GM18520 (cell line): ENCODE measurements at regions not wholly inside any gene's neighbourhood (a gene's known extent, or its start where the extent isn't known, plus 50 kb on each side); places are given as distances from the start of the nearest gene placed in this dataset.

Source experiments
- ATAC-seq: cut with Tn5 transposase; IDR thresholded peaks from one replicate; pipeline ENCODE4 v1.9.1; 2021; ENCODE audit not compliant: unreplicated experiment

GRCh38 chr7:25893436-25893835 lies 258.6 kb upstream of the NFE2L3 start:
- no peak for ATAC-seq

GRCh38 chr7:25894002-25894901 lies 257.7 kb upstream of the NFE2L3 start:
- ATAC-seq, result peak; percentile 41

GRCh38 chr7:25894902-25895791 lies 256.9 kb upstream of the NFE2L3 start:
- no peak for ATAC-seq

- ATAC-seq, result no peak
Observed at GRCh38 chr7:25895792-25896171, 256.2 kb upstream of the NFE2L3 start.

- no peak for ATAC-seq
Observed at GRCh38 chr7:25897261-25897782, 254.7 kb upstream of the NFE2L3 start.

GRCh38 chr7:25900245-25900644 lies 251.8 kb upstream of the NFE2L3 start:
- no peak for ATAC-seq

GRCh38 chr7:25900877-25901276 lies 251.1 kb upstream of the NFE2L3 start:
- no peak for ATAC-seq

GRCh38 chr7:25901658-25902057 lies 250.3 kb upstream of the NFE2L3 start:
- ATAC-seq, result no peak

GRCh38 chr7:25906003-25906402 lies 246.0 kb upstream of the NFE2L3 start:
- no peak for ATAC-seq

GRCh38 chr7:25906760-25907159 lies 245.2 kb upstream of the NFE2L3 start:
- no peak for ATAC-seq

GRCh38 chr7:25907214-25907613 lies 244.8 kb upstream of the NFE2L3 start:
- ATAC-seq, result no peak

GRCh38 chr7:25907731-25908130 lies 244.3 kb upstream of the NFE2L3 start:
- ATAC-seq, result no peak

- ATAC-seq, result no peak
Observed at GRCh38 chr7:25908154-25908949, 243.6 kb upstream of the NFE2L3 start.

GRCh38 chr7:25911738-25912607 lies 240.0 kb upstream of the NFE2L3 start:
- ATAC-seq, result no peak

- no peak for ATAC-seq
Observed at GRCh38 chr7:25913598-25914224, 238.3 kb upstream of the NFE2L3 start.

GRCh38 chr7:25918731-25919130 lies 233.3 kb upstream of the NFE2L3 start:
- no peak for ATAC-seq

- ATAC-seq, result no peak
Observed at GRCh38 chr7:25922296-25922695, 229.7 kb upstream of the NFE2L3 start.

GRCh38 chr7:25923741-25924460 lies 228.1 kb upstream of the NFE2L3 start:
- no peak for ATAC-seq

GRCh38 chr7:25926009-25926408 lies 226.0 kb upstream of the NFE2L3 start:
- no peak for ATAC-seq
